Adrenal gland (tissue), 9 donors: ENCODE measurements at regions not wholly inside any gene's neighbourhood (a gene's known extent, or its start where the extent isn't known, plus 50 kb on each side); places are given as distances from the start of the nearest gene placed in this dataset.

Experiments used
- DNase-seq, 7 donors: peaks; one replicate each; pipeline ENCODE4 v3.0.0-alpha.2; 2019 to 2020
- H3K27ac ChIP-seq, 5 donors: fragments of 200-600 bp; sonication (generic) in 4 of 5; 1 replicate in 3 of 5; 2 replicates in 2 of 5; pipeline versions ENCODE4 v1.5.1 to v1.8.0; 2016 to 2020; ENCODE audit warnings: mild to moderate bottlenecking in 1 of 5
- H3K27me3 ChIP-seq: fragments of 200-600 bp; 2 replicates; pipeline ENCODE4 v1.8.0; 2021
- H3K36me3 ChIP-seq, 2 donors: fragments of 200-600 bp; replicated peaks in 1 of 2; 1 replicate in 1 of 2; 2 replicates in 1 of 2; pipeline versions ENCODE4 v1.5.1 to v1.8.0; 2018 to 2022
- H3K4me1 ChIP-seq, 2 donors: fragments of 200-600 bp; replicated peaks in 1 of 2; 1 replicate in 1 of 2; 2 replicates in 1 of 2; pipeline versions ENCODE4 v1.5.1 to v1.8.0; 2018 to 2021
- H3K4me3 ChIP-seq, 4 donors: fragments of 200-600 bp; sonication (generic) in 3 of 4; one replicate each; pipeline ENCODE4 v1.5.1; 2016 to 2018
- H3K9me3 ChIP-seq, 3 donors: fragments of 200-600 bp; sonication (generic) in 1 of 3; replicated peaks in 1 of 3; 1 replicate in 2 of 3; 2 replicates in 1 of 3; pipeline versions ENCODE4 v1.5.1 to v1.8.0; 2016 to 2021
- CTCF ChIP-seq, 6 experiments: fragments of 450-650 bp in 4 of 6; fragments of 200-600 bp in 2 of 6; sonication (generic) in 1 of 6; IDR thresholded peaks; 1 replicate in 5 of 6; 2 replicates in 1 of 6; pipeline versions ENCODE4 v1.5.1 to v1.8.0; 2016 to 2021; ENCODE audit warnings: antibody characterized with exemption in 6 of 6, mild to moderate bottlenecking in 2 of 6, moderate library complexity in 1 of 6
- POLR2A ChIP-seq, 2 donors: fragments of 450-650 bp; IDR thresholded peaks; one replicate each; pipeline ENCODE4 v1.6.1; 2017; ENCODE audit warnings: antibody characterized with exemption in 2 of 2, mild to moderate bottlenecking in 2 of 2, moderate library complexity in 1 of 2
- WGBS, 4 donors: extraction: QIAGEN DNeasy Blood & Tissue Kit in 2 of 4; methylation state at CpG; one replicate each; pipeline versions ENCODE4 v1.1.5 to v1.1.7; 2013 to 2017; 5-methylcytosine and 5-hydroxymethylcytosine counted together
- intact Hi-C, 2 donors: fragments of 100-400 bp; cut with DNase I; formaldehyde crosslinking; loops; one replicate each; pipeline versions ENCODE4 v1.14.1 to v1.15.0; 2022 to 2023
- donor health status: healthy with polysubstance abuse.
- donor health status: Bipolar disorder and iron deficiency.
- donor health status: DM: yes; HTN: yes; CAD: no.
- donor health status: DM: no; HTN: no; CAD: no.
- donor health status: DM: no; HTN: no; CAD: no.

GRCh38 chr2:195521589-195521988 is 135.4 kb upstream of the SLC39A10 start:
- WGBS, 4 donors: 35 to 63% (median 58%) methylated on average over 3 of the region's 3 CpGs

GRCh38 chr2:195520671-195521155 is 136.3 kb upstream of the SLC39A10 start:
- Histone ChIP-seq H3K4me3 (no peak overlapping the region), H3K27me3 (no peaks in the 10 kb centered on the region), H3K27ac (no peak overlapping the region), H3K4me1 (no peaks in the 10 kb centered on the region), H3K9me3 (no peaks in the 10 kb centered on the region), H3K36me3 (no peaks in the 10 kb centered on the region)
- WGBS, 4 donors: 73 to 82% (median 80%) methylated on average over 5 of the region's 5 CpGs
- DNase-seq: no peak
- TF ChIP-seq CTCF (IDR thresholded peaks at IDR 0.05) (no peak), POLR2A (IDR thresholded peaks at IDR 0.05) (no peak)
- intact Hi-C loops: no loop called here

More at GRCh38 chr2:195521589-195521988, 135.4 kb upstream of the SLC39A10 start:
- no peak for DNase-seq
- no peaks in the 10 kb centered on the region for H3K9me3 ChIP-seq
- H3K4me1 ChIP-seq: no peaks in the 10 kb centered on the region
- H3K4me3 ChIP-seq: no peak overlapping the region
- TF ChIP-seq POLR2A (IDR thresholded peaks at IDR 0.05) (no peak), CTCF (IDR thresholded peaks at IDR 0.05) (no peak)
- no peaks in the 10 kb centered on the region for H3K36me3 ChIP-seq
- intact Hi-C loops: no loop called here
- H3K27ac ChIP-seq: no peak overlapping the region
- no peaks in the 10 kb centered on the region for H3K27me3 ChIP-seq

- no peaks in the 10 kb centered on the region for H3K27me3 ChIP-seq
- WGBS, 4 donors: 87 to 100% (median 97%) methylated on average over 6 to 24 of the region's 24 CpGs
- H3K4me3 ChIP-seq: no peak overlapping the region
- TF ChIP-seq POLR2A (IDR thresholded peaks at IDR 0.05) (no peak), CTCF (IDR thresholded peaks at IDR 0.05) (no peak)
- H3K4me1 ChIP-seq: no peaks in the 10 kb centered on the region
- no peaks in the 10 kb centered on the region for H3K36me3 ChIP-seq
- no peak overlapping the region for H3K27ac ChIP-seq
- H3K9me3 ChIP-seq: no peaks in the 10 kb centered on the region
- intact Hi-C loops: no loop called here
- DNase-seq: no peak
Measured at GRCh38 chr2:195515551-195515950, 141.5 kb upstream of the SLC39A10 start.

GRCh38 chr2:195514365-195514764 is 142.7 kb upstream of the SLC39A10 start:
- H3K9me3 ChIP-seq: no peaks in the 10 kb centered on the region
- intact Hi-C loops: no loop called here
- no peak overlapping the region for H3K27ac ChIP-seq
- no peak overlapping the region for H3K4me3 ChIP-seq
- no peaks in the 10 kb centered on the region for H3K36me3 ChIP-seq
- TF ChIP-seq POLR2A (IDR thresholded peaks at IDR 0.05) (no peak), CTCF (IDR thresholded peaks at IDR 0.05) (no peak)
- H3K27me3 ChIP-seq: no peaks in the 10 kb centered on the region
- no peaks in the 10 kb centered on the region for H3K4me1 ChIP-seq
- no peak for DNase-seq
- WGBS, 4 donors: 75 to 95% (median 89%) methylated on average over 2 of the region's 2 CpGs
